ENCODE measurements at regions not wholly inside any gene's neighbourhood (a gene's known extent, or its start where the extent isn't known, plus 50 kb on each side); places are given as distances from the start of the nearest gene placed in this dataset.

GRCh38 chr9:71308454-71308853 lies 187.0 kb upstream of the TRPM3 start:
- TF ChIP-seq EZH2phosphoT487 (IDR thresholded peaks at IDR 0.05; ENCODE audit: low read depth, severe bottlenecking, unreplicated experiment) (no peak), EZH2 (IDR thresholded peaks at IDR 0.05; ENCODE audit: borderline replicate concordance) (no peak)
- TF ChIP-seq, protein P1, sequence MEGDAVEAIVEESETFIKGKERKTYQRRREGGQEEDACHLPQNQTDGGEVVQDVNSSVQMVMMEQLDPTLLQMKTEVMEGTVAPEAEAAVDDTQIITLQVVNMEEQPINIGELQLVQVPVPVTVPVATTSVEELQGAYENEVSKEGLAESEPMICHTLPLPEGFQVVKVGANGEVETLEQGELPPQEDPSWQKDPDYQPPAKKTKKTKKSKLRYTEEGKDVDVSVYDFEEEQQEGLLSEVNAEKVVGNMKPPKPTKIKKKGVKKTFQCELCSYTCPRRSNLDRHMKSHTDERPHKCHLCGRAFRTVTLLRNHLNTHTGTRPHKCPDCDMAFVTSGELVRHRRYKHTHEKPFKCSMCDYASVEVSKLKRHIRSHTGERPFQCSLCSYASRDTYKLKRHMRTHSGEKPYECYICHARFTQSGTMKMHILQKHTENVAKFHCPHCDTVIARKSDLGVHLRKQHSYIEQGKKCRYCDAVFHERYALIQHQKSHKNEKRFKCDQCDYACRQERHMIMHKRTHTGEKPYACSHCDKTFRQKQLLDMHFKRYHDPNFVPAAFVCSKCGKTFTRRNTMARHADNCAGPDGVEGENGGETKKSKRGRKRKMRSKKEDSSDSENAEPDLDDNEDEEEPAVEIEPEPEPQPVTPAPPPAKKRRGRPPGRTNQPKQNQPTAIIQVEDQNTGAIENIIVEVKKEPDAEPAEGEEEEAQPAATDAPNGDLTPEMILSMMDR (IDR thresholded peaks at IDR 0.05; ENCODE audit: poor library complexity), result no peak
- Histone ChIP-seq H3K9me2 (replicated peaks; ENCODE audit: insufficient read depth) (no peaks in the 10 kb centered on the region), H3K4me3 (no peak overlapping the region), H2AFZ (no peak overlapping the region), H3K27ac (no peak overlapping the region), H4K20me1 (ENCODE audit: insufficient read depth, poor library complexity, severe bottlenecking) (no peaks in the 10 kb centered on the region), H3K36me3 (replicated peaks; ENCODE audit: insufficient read depth, low read depth) (no peaks in the 10 kb centered on the region), H3K79me2 (no peaks in the 10 kb centered on the region), H3K27me3 (no peaks in the 10 kb centered on the region), H3K4me2 (no peak overlapping the region), H3K9me3 (ENCODE audit: low read depth) (no peaks in the 10 kb centered on the region), H3K4me1 (ENCODE audit: insufficient read depth) (no peaks in the 10 kb centered on the region)
- DNase-seq (ENCODE audit: low spot score), result no peak
- WGBS (ENCODE audit: low lambda C conversion rate, missing lambda C conversion rate), result 97% methylated on average over 1 of the region's 1 CpG

DNA sequence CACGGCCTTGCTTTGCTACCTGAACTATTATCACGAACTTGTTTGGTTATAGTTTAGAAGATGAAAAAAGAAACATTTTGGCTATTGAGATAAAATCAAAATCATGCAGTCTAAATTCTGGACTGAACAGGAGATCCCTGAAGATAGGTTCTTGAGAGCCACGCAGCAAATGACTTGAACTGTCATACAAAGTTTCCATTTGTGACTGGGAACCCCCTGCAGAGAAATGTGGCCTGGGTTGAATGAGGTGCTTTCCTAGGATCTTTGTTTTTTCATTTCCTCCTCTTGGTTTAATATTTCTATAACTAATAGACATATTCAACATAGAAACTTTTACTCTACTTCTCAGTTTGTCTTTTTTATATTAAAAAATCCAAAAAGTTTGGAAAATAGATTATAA lies 184.7 kb upstream of the TRPM3 start:
- TF ChIP-seq, protein P1 (IDR thresholded peaks at IDR 0.05; ENCODE audit: poor library complexity), result no peak
- TF ChIP-seq EZH2 (IDR thresholded peaks at IDR 0.05; ENCODE audit: borderline replicate concordance) (no peak), EZH2phosphoT487 (IDR thresholded peaks at IDR 0.05; ENCODE audit: low read depth, severe bottlenecking, unreplicated experiment) (no peak)
- no peaks in the 10 kb centered on the region for H3K27me3 ChIP-seq
- WGBS (ENCODE audit: low lambda C conversion rate, missing lambda C conversion rate), result 86% methylated on average over 3 of the region's 3 CpGs

DNA sequence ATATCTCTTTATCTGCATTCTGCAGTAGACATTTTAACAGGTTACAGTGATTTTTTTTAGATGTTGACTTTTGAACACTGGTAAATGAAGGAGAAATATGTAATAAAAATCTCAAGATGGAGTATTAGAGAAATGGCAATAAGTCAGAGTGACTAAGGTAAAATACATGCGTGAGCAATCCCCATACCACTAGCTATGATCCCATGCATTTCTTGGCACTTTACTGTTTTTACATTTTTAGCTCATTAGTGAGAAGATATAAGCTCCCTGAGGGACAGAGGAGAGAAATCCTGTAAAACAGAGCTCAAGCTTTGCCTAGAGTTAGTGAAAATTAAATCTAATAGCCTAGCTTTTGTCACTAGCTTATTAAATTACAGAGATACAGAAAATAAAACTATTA lies 181.9 kb upstream of the TRPM3 start:
- H3K79me2 ChIP-seq, result no peaks in the 10 kb centered on the region
- no peak overlapping the region for H3K4me2 ChIP-seq
- no peak overlapping the region for H2AFZ ChIP-seq
- no peaks in the 10 kb centered on the region for H3K36me3 ChIP-seq (replicated peaks; ENCODE audit: insufficient read depth, low read depth)
- no peak overlapping the region for H3K27ac ChIP-seq
- no peaks in the 10 kb centered on the region for H3K9me3 ChIP-seq (ENCODE audit: low read depth)
- H3K4me1 ChIP-seq (ENCODE audit: insufficient read depth), result no peaks in the 10 kb centered on the region
- no peak for DNase-seq (ENCODE audit: low spot score)
- no peaks in the 10 kb centered on the region for H3K9me2 ChIP-seq (replicated peaks; ENCODE audit: insufficient read depth)
- no peaks in the 10 kb centered on the region for H3K27me3 ChIP-seq
- TF ChIP-seq, protein P1 (IDR thresholded peaks at IDR 0.05; ENCODE audit: poor library complexity), result no peak
- TF ChIP-seq EZH2phosphoT487 (IDR thresholded peaks at IDR 0.05; ENCODE audit: low read depth, severe bottlenecking, unreplicated experiment), result no peak
- no peak for TF ChIP-seq EZH2 (IDR thresholded peaks at IDR 0.05; ENCODE audit: borderline replicate concordance)
- WGBS (ENCODE audit: low lambda C conversion rate, missing lambda C conversion rate), result 93% methylated on average over 1 of the region's 1 CpG
- no peaks in the 10 kb centered on the region for H4K20me1 ChIP-seq (ENCODE audit: insufficient read depth, poor library complexity, severe bottlenecking)
- H3K4me3 ChIP-seq, result no peak overlapping the region

More for the DNA sequence above, 184.7 kb upstream of the TRPM3 start:
- H4K20me1 ChIP-seq (ENCODE audit: insufficient read depth, poor library complexity, severe bottlenecking), result no peaks in the 10 kb centered on the region
- no peak overlapping the region for H3K4me2 ChIP-seq
- no peaks in the 10 kb centered on the region for H3K4me1 ChIP-seq (ENCODE audit: insufficient read depth)
- no peak overlapping the region for H3K27ac ChIP-seq
- H3K36me3 ChIP-seq (replicated peaks; ENCODE audit: insufficient read depth, low read depth), result no peaks in the 10 kb centered on the region
- no peaks in the 10 kb centered on the region for H3K9me2 ChIP-seq (replicated peaks; ENCODE audit: insufficient read depth)
- no peak for DNase-seq (ENCODE audit: low spot score)
- no peaks in the 10 kb centered on the region for H3K9me3 ChIP-seq (ENCODE audit: low read depth)
- H3K4me3 ChIP-seq, result no peak overlapping the region
- no peak overlapping the region for H2AFZ ChIP-seq
- H3K79me2 ChIP-seq, result no peaks in the 10 kb centered on the region

- 70% methylated on average over 5 of the region's 5 CpGs for WGBS (ENCODE audit: low lambda C conversion rate, missing lambda C conversion rate)
- H3K9me2 ChIP-seq (replicated peaks; ENCODE audit: insufficient read depth), result no peaks in the 10 kb centered on the region
- TF ChIP-seq, protein P1 (IDR thresholded peaks at IDR 0.05; ENCODE audit: poor library complexity), result no peak
- TF ChIP-seq EZH2 (IDR thresholded peaks at IDR 0.05; ENCODE audit: borderline replicate concordance) (no peak), EZH2phosphoT487 (IDR thresholded peaks at IDR 0.05; ENCODE audit: low read depth, severe bottlenecking, unreplicated experiment) (no peak)
- no peaks in the 10 kb centered on the region for H3K27me3 ChIP-seq
- H3K9me3 ChIP-seq (ENCODE audit: low read depth), result no peaks in the 10 kb centered on the region
- no peak overlapping the region for H3K4me2 ChIP-seq
- H3K4me3 ChIP-seq, result no peak overlapping the region
- no peaks in the 10 kb centered on the region for H4K20me1 ChIP-seq (ENCODE audit: insufficient read depth, poor library complexity, severe bottlenecking)
- no peak for DNase-seq (ENCODE audit: low spot score)
- no peaks in the 10 kb centered on the region for H3K36me3 ChIP-seq (replicated peaks; ENCODE audit: insufficient read depth, low read depth)
- H3K27ac ChIP-seq, result no peak overlapping the region
- H3K4me1 ChIP-seq (ENCODE audit: insufficient read depth), result no peaks in the 10 kb centered on the region
- no peaks in the 10 kb centered on the region for H3K79me2 ChIP-seq
- no peak overlapping the region for H2AFZ ChIP-seq
Observed at GRCh38 chr9:71302776-71303175, 181.4 kb upstream of the TRPM3 start.

Data from hepatocyte (in vitro differentiated cells).